ENCODE measurements at regions not wholly inside any gene's neighbourhood (a gene's known extent, or its start where the extent isn't known, plus 50 kb on each side); places are given as distances from the start of the nearest gene placed in this dataset.
"Not testable (repeated sequence)": the region's sequence is repeated elsewhere in the genome, so short reads cannot be mapped to it uniquely, and the experiment has no call there.

- DNase-seq, result no peak
- CTCF ChIA-PET, result no interaction called here
- intact Hi-C loops (cut with micrococcal nuclease; ENCODE audit: unreplicated experiment), result no loop called here
- BruUV-seq (replicated peaks), result no TSS peak
- H3K4me3 Mint-ChIP-seq (ENCODE audit: low read depth, unreplicated experiment), result no peak overlapping the region
- H3K9me3 Mint-ChIP-seq (ENCODE audit: low read depth, unreplicated experiment), result no peaks in the 10 kb centered on the region
- H3K4me1 Mint-ChIP-seq (ENCODE audit: low read depth, unreplicated experiment), result no peaks in the 10 kb centered on the region
- no peaks in the 10 kb centered on the region for H3K27me3 Mint-ChIP-seq (ENCODE audit: unreplicated experiment)
- no peak for TF ChIP-seq CTCF (IDR thresholded peaks at IDR 0.05; ENCODE audit: unreplicated experiment)
- H3K36me3 Mint-ChIP-seq (ENCODE audit: insufficient read depth, unreplicated experiment), result no peaks in the 10 kb centered on the region
- no peak overlapping the region for H3K27ac Mint-ChIP-seq (ENCODE audit: unreplicated experiment)
These were observed 186.2 kb downstream of the GOLGA6L6 start for GRCh38 chr15:20355256-20355868.

- BruUV-seq (replicated peaks); H3K9me3 Mint-ChIP-seq (ENCODE audit: low read depth, unreplicated experiment); H3K27ac Mint-ChIP-seq (ENCODE audit: unreplicated experiment); DNase-seq; H3K4me3 Mint-ChIP-seq (ENCODE audit: low read depth, unreplicated experiment); intact Hi-C loops (cut with micrococcal nuclease; ENCODE audit: unreplicated experiment); H3K4me1 Mint-ChIP-seq (ENCODE audit: low read depth, unreplicated experiment); H3K27me3 Mint-ChIP-seq (ENCODE audit: unreplicated experiment); CTCF ChIA-PET; H3K36me3 Mint-ChIP-seq (ENCODE audit: insufficient read depth, unreplicated experiment): not testable (repeated sequence)
These were observed 186.7 kb downstream of the GOLGA6L6 start for GRCh38 chr15:20354884-20355223.

- H3K9me3 Mint-ChIP-seq (ENCODE audit: low read depth, unreplicated experiment), result no peaks in the 10 kb centered on the region
- no peaks in the 10 kb centered on the region for H3K36me3 Mint-ChIP-seq (ENCODE audit: insufficient read depth, unreplicated experiment)
- no peak overlapping the region for H3K27ac Mint-ChIP-seq (ENCODE audit: unreplicated experiment)
- DNase-seq, result no peak
- TF ChIP-seq CTCF (IDR thresholded peaks at IDR 0.05; ENCODE audit: unreplicated experiment), result no peak
- no TSS peak for BruUV-seq (replicated peaks)
- CTCF ChIA-PET, result no interaction called here
- no peak overlapping the region for H3K4me3 Mint-ChIP-seq (ENCODE audit: low read depth, unreplicated experiment)
- H3K27me3 Mint-ChIP-seq (ENCODE audit: unreplicated experiment), result no peaks in the 10 kb centered on the region
- intact Hi-C loops (cut with micrococcal nuclease; ENCODE audit: unreplicated experiment), result no loop called here
- H3K4me1 Mint-ChIP-seq (ENCODE audit: low read depth, unreplicated experiment), result no peaks in the 10 kb centered on the region
These were observed 187.4 kb downstream of the GOLGA6L6 start for GRCh38 chr15:20353966-20354883.

- Mint-ChIP-seq H3K9me3 (ENCODE audit: low read depth, unreplicated experiment) (no peaks in the 10 kb centered on the region), H3K27me3 (ENCODE audit: unreplicated experiment) (no peaks in the 10 kb centered on the region), H3K4me1 (ENCODE audit: low read depth, unreplicated experiment) (no peaks in the 10 kb centered on the region), H3K4me3 (ENCODE audit: low read depth, unreplicated experiment) (no peak overlapping the region), H3K27ac (ENCODE audit: unreplicated experiment) (no peak overlapping the region), H3K36me3 (ENCODE audit: insufficient read depth, unreplicated experiment) (no peaks in the 10 kb centered on the region)
- no peak for TF ChIP-seq CTCF (IDR thresholded peaks at IDR 0.05; ENCODE audit: unreplicated experiment)
- no peak for DNase-seq
- CTCF ChIA-PET, result no interaction called here
- intact Hi-C loops (cut with micrococcal nuclease; ENCODE audit: unreplicated experiment), result no loop called here
- no TSS peak for BruUV-seq (replicated peaks)
These were observed 189.1 kb downstream of the GOLGA6L6 start for GRCh38 chr15:20352241-20353200.
